Astrocyte (in vitro differentiated cells and primary cell): ENCODE measurements at regions not wholly inside any gene's neighbourhood (a gene's known extent, or its start where the extent isn't known, plus 50 kb on each side); places are given as distances from the start of the nearest gene placed in this dataset.
"Not testable (repeated sequence)": the region's sequence is repeated elsewhere in the genome, so short reads cannot be mapped to it uniquely, and the experiment has no call there.

ENCODE experiments used
- EZH2 ChIP-seq: IDR thresholded peaks from 2 replicates; pipeline ENCODE4 v1.6.1; 2012; ENCODE audit warnings: mild to moderate bottlenecking, low read length, inconsistent platforms; ENCODE audit not compliant: insufficient read depth
- TF ChIP-seq, protein P1 (sequence below): IDR thresholded peaks from 2 replicates; pipeline ENCODE4 v1.5.1; 2011; ENCODE audit warnings: low read depth, mild to moderate bottlenecking, inconsistent platforms, low read length, moderate library complexity; ENCODE audit not compliant: insufficient read depth

DNA sequence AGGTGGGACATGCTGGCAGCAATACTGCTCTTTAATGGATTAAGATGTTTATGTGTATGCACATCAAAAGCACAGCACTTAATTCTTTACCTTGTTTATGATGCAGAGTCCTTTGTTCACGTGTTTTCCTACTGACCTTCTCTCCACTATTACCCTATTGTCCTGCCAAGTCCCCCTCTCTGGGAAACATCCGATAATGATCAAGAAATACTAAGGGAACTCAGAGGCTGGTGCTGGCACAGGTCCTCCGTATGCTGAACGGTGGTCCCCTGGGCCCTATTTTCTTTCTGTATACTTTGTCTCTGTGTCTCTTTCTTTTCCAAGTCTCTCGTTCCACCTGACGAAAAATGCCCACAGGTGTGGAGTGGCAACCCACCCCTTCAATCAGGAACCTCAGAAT, 84.0 kb upstream of the ALDH3B2 start:
- TF ChIP-seq, protein P1, sequence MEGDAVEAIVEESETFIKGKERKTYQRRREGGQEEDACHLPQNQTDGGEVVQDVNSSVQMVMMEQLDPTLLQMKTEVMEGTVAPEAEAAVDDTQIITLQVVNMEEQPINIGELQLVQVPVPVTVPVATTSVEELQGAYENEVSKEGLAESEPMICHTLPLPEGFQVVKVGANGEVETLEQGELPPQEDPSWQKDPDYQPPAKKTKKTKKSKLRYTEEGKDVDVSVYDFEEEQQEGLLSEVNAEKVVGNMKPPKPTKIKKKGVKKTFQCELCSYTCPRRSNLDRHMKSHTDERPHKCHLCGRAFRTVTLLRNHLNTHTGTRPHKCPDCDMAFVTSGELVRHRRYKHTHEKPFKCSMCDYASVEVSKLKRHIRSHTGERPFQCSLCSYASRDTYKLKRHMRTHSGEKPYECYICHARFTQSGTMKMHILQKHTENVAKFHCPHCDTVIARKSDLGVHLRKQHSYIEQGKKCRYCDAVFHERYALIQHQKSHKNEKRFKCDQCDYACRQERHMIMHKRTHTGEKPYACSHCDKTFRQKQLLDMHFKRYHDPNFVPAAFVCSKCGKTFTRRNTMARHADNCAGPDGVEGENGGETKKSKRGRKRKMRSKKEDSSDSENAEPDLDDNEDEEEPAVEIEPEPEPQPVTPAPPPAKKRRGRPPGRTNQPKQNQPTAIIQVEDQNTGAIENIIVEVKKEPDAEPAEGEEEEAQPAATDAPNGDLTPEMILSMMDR, result not testable (repeated sequence)
- TF ChIP-seq EZH2, result not testable (repeated sequence)
